ENCODE measurements at regions not wholly inside any gene's neighbourhood (a gene's known extent, or its start where the extent isn't known, plus 50 kb on each side); places are given as distances from the start of the nearest gene placed in this dataset.

DNA sequence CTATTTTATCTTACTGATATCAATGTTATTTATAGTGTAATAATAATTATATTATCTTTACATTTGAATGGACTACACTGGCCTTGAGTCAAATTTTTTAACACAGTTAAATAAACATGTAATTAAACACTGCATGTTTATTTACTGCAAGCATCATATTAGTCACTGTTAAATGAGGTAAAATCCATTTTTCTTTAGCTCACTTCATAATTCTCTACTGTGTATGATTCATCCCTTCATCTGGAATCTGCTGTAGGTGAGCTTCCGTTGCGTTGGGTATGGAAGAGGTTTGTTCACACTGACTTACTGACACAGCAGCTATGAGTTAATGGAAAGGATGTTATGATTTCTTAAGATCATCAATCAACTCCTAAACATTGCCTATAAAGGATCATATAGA lies 572.3 kb downstream of the PCDH11X start:
- H3K4me3 ChIP-seq (ENCODE audit: low read length in 3 of 3): no peak overlapping the region
- no peaks in the 10 kb centered on the region for H3K4me1 ChIP-seq (ENCODE audit: control insufficient read depth in 2 of 3, insufficient read depth in 2 of 3, low read depth in 1 of 3, low read length in 3 of 3)
- peak; percentile 99 for FAIRE-seq
- H3K27me3 ChIP-seq (ENCODE audit: control insufficient read depth, insufficient read depth, low read length): no peaks in the 10 kb centered on the region
- TF ChIP-seq, protein P1, sequence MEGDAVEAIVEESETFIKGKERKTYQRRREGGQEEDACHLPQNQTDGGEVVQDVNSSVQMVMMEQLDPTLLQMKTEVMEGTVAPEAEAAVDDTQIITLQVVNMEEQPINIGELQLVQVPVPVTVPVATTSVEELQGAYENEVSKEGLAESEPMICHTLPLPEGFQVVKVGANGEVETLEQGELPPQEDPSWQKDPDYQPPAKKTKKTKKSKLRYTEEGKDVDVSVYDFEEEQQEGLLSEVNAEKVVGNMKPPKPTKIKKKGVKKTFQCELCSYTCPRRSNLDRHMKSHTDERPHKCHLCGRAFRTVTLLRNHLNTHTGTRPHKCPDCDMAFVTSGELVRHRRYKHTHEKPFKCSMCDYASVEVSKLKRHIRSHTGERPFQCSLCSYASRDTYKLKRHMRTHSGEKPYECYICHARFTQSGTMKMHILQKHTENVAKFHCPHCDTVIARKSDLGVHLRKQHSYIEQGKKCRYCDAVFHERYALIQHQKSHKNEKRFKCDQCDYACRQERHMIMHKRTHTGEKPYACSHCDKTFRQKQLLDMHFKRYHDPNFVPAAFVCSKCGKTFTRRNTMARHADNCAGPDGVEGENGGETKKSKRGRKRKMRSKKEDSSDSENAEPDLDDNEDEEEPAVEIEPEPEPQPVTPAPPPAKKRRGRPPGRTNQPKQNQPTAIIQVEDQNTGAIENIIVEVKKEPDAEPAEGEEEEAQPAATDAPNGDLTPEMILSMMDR (IDR thresholded peaks at IDR 0.05; ENCODE audit: borderline replicate concordance, extremely low read depth, insufficient read depth): no peak
- no peak for DNase-seq
- H3K9ac ChIP-seq (ENCODE audit: low read length in 3 of 3): no peak overlapping the region
- H3K27ac ChIP-seq (ENCODE audit: low read depth in 2 of 2, low read length in 2 of 2): no peak overlapping the region
- no peaks in the 10 kb centered on the region for H3K9me3 ChIP-seq (ENCODE audit: control insufficient read depth in 2 of 3, insufficient read depth in 1 of 3, low read length in 3 of 3)
- H3K36me3 ChIP-seq (ENCODE audit: control insufficient read depth in 2 of 3, insufficient read depth in 3 of 3, low read length in 3 of 3): no peaks in the 10 kb centered on the region
- intact Hi-C loops (cut with DNase I): no loop called here

All from kidney (tissue), 13 donors.